Breast epithelium (tissue), 3 donors: ENCODE measurements at regions not wholly inside any gene's neighbourhood (a gene's known extent, or its start where the extent isn't known, plus 50 kb on each side); places are given as distances from the start of the nearest gene placed in this dataset.

Experiments used
- POLR2AphosphoS5 ChIP-seq, 3 donors: sonication (generic); formaldehyde crosslinking; IDR thresholded peaks; one replicate each; pipeline ENCODE4 v1.6.1; 2017; ENCODE audit warnings: antibody characterized with exemption in 3 of 3
- TF ChIP-seq, protein P1 (sequence below), 3 donors: fragments of 450-650 bp; IDR thresholded peaks; one replicate each; pipeline ENCODE4 v1.5.1; 2016 to 2017; ENCODE audit warnings: antibody characterized with exemption in 3 of 3, mild to moderate bottlenecking in 3 of 3, moderate library complexity in 3 of 3

GRCh38 chr12:131331148-131331750 is 377.5 kb downstream of the ADGRD1 start:
- TF ChIP-seq, protein P1, sequence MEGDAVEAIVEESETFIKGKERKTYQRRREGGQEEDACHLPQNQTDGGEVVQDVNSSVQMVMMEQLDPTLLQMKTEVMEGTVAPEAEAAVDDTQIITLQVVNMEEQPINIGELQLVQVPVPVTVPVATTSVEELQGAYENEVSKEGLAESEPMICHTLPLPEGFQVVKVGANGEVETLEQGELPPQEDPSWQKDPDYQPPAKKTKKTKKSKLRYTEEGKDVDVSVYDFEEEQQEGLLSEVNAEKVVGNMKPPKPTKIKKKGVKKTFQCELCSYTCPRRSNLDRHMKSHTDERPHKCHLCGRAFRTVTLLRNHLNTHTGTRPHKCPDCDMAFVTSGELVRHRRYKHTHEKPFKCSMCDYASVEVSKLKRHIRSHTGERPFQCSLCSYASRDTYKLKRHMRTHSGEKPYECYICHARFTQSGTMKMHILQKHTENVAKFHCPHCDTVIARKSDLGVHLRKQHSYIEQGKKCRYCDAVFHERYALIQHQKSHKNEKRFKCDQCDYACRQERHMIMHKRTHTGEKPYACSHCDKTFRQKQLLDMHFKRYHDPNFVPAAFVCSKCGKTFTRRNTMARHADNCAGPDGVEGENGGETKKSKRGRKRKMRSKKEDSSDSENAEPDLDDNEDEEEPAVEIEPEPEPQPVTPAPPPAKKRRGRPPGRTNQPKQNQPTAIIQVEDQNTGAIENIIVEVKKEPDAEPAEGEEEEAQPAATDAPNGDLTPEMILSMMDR (IDR thresholded peaks at IDR 0.05) = no peak
- no peak for TF ChIP-seq POLR2AphosphoS5 (IDR thresholded peaks at IDR 0.05)
